ENCODE measurements at regions not wholly inside any gene's neighbourhood (a gene's known extent, or its start where the extent isn't known, plus 50 kb on each side); places are given as distances from the start of the nearest gene placed in this dataset.
"Not testable (repeated sequence)": the region's sequence is repeated elsewhere in the genome, so short reads cannot be mapped to it uniquely, and the experiment has no call there.

- TF ChIP-seq, protein P1, sequence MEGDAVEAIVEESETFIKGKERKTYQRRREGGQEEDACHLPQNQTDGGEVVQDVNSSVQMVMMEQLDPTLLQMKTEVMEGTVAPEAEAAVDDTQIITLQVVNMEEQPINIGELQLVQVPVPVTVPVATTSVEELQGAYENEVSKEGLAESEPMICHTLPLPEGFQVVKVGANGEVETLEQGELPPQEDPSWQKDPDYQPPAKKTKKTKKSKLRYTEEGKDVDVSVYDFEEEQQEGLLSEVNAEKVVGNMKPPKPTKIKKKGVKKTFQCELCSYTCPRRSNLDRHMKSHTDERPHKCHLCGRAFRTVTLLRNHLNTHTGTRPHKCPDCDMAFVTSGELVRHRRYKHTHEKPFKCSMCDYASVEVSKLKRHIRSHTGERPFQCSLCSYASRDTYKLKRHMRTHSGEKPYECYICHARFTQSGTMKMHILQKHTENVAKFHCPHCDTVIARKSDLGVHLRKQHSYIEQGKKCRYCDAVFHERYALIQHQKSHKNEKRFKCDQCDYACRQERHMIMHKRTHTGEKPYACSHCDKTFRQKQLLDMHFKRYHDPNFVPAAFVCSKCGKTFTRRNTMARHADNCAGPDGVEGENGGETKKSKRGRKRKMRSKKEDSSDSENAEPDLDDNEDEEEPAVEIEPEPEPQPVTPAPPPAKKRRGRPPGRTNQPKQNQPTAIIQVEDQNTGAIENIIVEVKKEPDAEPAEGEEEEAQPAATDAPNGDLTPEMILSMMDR (conservative IDR thresholded peaks at IDR 0.05; ENCODE audit: low read length), result not testable (repeated sequence)
- TF ChIP-seq EZH2phosphoT487 (IDR thresholded peaks at IDR 0.05; ENCODE audit: borderline replicate concordance, low read depth, low read length), result not testable (repeated sequence)
Observed at GRCh38 chr9:41022365-41022764, 106.1 kb downstream of the FOXD4L6 start.

All from OCI-LY7 (cell line).